ENCODE measurements at regions not wholly inside any gene's neighbourhood (a gene's known extent, or its start where the extent isn't known, plus 50 kb on each side); places are given as distances from the start of the nearest gene placed in this dataset.

- no peak for DNase-seq (ENCODE audit: low spot score)
Observed at GRCh38 chr20:48463916-48464315, 363.9 kb downstream of the PREX1 start.

- DNase-seq (ENCODE audit: low spot score) = no peak
Observed at GRCh38 chr20:48463096-48463720, 364.6 kb downstream of the PREX1 start.

GRCh38 chr20:48461735-48462119 is 366.1 kb downstream of the PREX1 start:
- DNase-seq (ENCODE audit: low spot score) = no peak

GRCh38 chr20:48461091-48461734 is 366.6 kb downstream of the PREX1 start:
- DNase-seq (ENCODE audit: low spot score) = no peak

- no peak for DNase-seq (ENCODE audit: low spot score)
Observed at GRCh38 chr20:48460681-48461080, 367.1 kb downstream of the PREX1 start.

GRCh38 chr20:48459722-48460395 is 367.9 kb downstream of the PREX1 start:
- DNase-seq (ENCODE audit: low spot score) = no peak

- no peak for DNase-seq (ENCODE audit: low spot score)
Observed at GRCh38 chr20:48458601-48459385, 369.0 kb downstream of the PREX1 start.

GRCh38 chr20:48458003-48458377 is 369.8 kb downstream of the PREX1 start:
- DNase-seq (ENCODE audit: low spot score) = no peak

- DNase-seq (ENCODE audit: low spot score) = no peak
Observed at GRCh38 chr20:48457193-48458002, 370.4 kb downstream of the PREX1 start.

- DNase-seq (ENCODE audit: low spot score) = no peak
Observed at GRCh38 chr20:48456366-48457192, 371.2 kb downstream of the PREX1 start.

GRCh38 chr20:48455651-48456365 is 372.0 kb downstream of the PREX1 start:
- DNase-seq (ENCODE audit: low spot score) = no peak

GRCh38 chr20:48454671-48455490 is 372.9 kb downstream of the PREX1 start:
- DNase-seq (ENCODE audit: low spot score) = no peak

- no peak for DNase-seq (ENCODE audit: low spot score)
Observed at GRCh38 chr20:48453477-48454093, 374.2 kb downstream of the PREX1 start.

GRCh38 chr20:48451401-48451800 is 376.4 kb downstream of the PREX1 start:
- no peak for DNase-seq (ENCODE audit: low spot score)

- DNase-seq (ENCODE audit: low spot score) = no peak
Observed at GRCh38 chr20:48448666-48449600, 378.9 kb downstream of the PREX1 start.

- DNase-seq (ENCODE audit: low spot score) = no peak
Observed at GRCh38 chr20:48447456-48447855, 380.3 kb downstream of the PREX1 start.

- DNase-seq (ENCODE audit: low spot score) = no peak
Observed at GRCh38 chr20:48445827-48446226, 382.0 kb downstream of the PREX1 start.

GRCh38 chr20:48444249-48444648 is 383.6 kb downstream of the PREX1 start:
- no peak for DNase-seq (ENCODE audit: low spot score)
